Hepatocyte (in vitro differentiated cells): ENCODE measurements at regions not wholly inside any gene's neighbourhood (a gene's known extent, or its start where the extent isn't known, plus 50 kb on each side); places are given as distances from the start of the nearest gene placed in this dataset.

Experiments used
- DNase-seq: peaks from one replicate; pipeline ENCODE4 v3.0.0-alpha.2; 2016; ENCODE audit warnings: low spot score
- H2AFZ ChIP-seq: fragments of 200-600 bp; sonication (generic); 2 replicates; pipeline ENCODE4 v1.6.0; 2016; ENCODE audit warnings: antibody characterized with exemption, mild to moderate bottlenecking
- H3K27ac ChIP-seq: fragments of 200-600 bp; sonication (generic); 2 replicates; pipeline ENCODE4 v1.5.1; 2016; ENCODE audit warnings: mild to moderate bottlenecking
- H3K27me3 ChIP-seq: fragments of 200-600 bp; sonication (generic); 2 replicates; pipeline ENCODE4 v1.6.1; 2016
- H3K36me3 ChIP-seq: fragments of 200-600 bp; sonication (generic); replicated peaks from 2 replicates; pipeline ENCODE4 v1.5.1; 2016; ENCODE audit warnings: low read depth; ENCODE audit not compliant: insufficient read depth
- H3K4me1 ChIP-seq: fragments of 200-600 bp; sonication (generic); 2 replicates; pipeline ENCODE4 v1.5.1; 2016; ENCODE audit warnings: mild to moderate bottlenecking, moderate library complexity; ENCODE audit not compliant: insufficient read depth
- H3K4me2 ChIP-seq: fragments of 200-600 bp; sonication (generic); 2 replicates; pipeline ENCODE4 v1.6.0; 2016
- H3K4me3 ChIP-seq: fragments of 200-600 bp; sonication (generic); 2 replicates; pipeline ENCODE4 v1.5.1; 2016; ENCODE audit warnings: mild to moderate bottlenecking
- H3K79me2 ChIP-seq: fragments of 200-600 bp; sonication (generic); 2 replicates; pipeline ENCODE4 v1.6.0; 2017; ENCODE audit warnings: mild to moderate bottlenecking
- H3K9me2 ChIP-seq: fragments of 200-600 bp; sonication (generic); replicated peaks from 2 replicates; pipeline ENCODE4 v1.6.0; 2017; ENCODE audit warnings: mild to moderate bottlenecking; ENCODE audit not compliant: insufficient read depth
- H3K9me3 ChIP-seq: fragments of 200-600 bp; sonication (generic); 2 replicates; pipeline ENCODE4 v1.5.1; 2016; ENCODE audit warnings: low read depth, mild to moderate bottlenecking
- H4K20me1 ChIP-seq: fragments of 200-600 bp; sonication (generic); 2 replicates; pipeline ENCODE4 v1.6.0; 2016; ENCODE audit warnings: mild to moderate bottlenecking; ENCODE audit not compliant: insufficient read depth, poor library complexity, severe bottlenecking
- EZH2 ChIP-seq: fragments of 200-600 bp; sonication (generic); IDR thresholded peaks from 2 replicates; pipeline ENCODE4 v1.6.1; 2016; ENCODE audit warnings: antibody characterized with exemption, mild to moderate bottlenecking, borderline replicate concordance
- EZH2phosphoT487 ChIP-seq: fragments of 200-600 bp; sonication (generic); IDR thresholded peaks from one replicate; pipeline ENCODE4 v1.6.1; 2018; ENCODE audit warnings: antibody characterized with exemption, mild to moderate bottlenecking, low read depth, moderate library complexity; ENCODE audit not compliant: unreplicated experiment, severe bottlenecking
- WGBS: methylation state at CpG from one replicate; pipeline ENCODE4 v1.1.6; 2016; ENCODE audit warnings: low lambda C conversion rate; ENCODE audit errors: missing lambda C conversion rate; 5-methylcytosine and 5-hydroxymethylcytosine counted together
- TF ChIP-seq, protein P1 (sequence below): fragments of 200-600 bp; sonication (generic); IDR thresholded peaks from 2 replicates; pipeline ENCODE4 v1.5.1; 2016; ENCODE audit warnings: antibody characterized with exemption, mild to moderate bottlenecking; ENCODE audit not compliant: poor library complexity

DNA sequence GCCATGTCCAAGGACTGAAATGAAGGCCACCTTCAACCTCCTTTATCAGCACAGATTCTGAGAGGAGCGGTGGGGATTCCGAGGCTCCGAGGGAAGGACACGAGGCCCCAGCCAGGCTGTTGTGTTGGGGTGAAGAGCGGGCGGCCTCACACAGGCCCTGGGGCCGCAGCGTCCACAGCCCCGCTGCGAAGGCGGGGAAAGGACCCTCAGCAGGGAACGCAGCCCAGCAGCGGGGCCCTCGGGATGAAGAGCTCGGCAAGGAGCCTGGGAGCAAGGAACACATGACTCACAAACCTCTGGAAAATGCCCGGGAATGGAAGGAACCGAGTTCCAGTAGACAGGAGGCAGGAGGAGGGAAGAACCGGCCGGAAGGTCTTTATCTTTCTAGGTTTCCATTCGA lies 227.2 kb downstream of the BRD1 start:
- Histone ChIP-seq H3K36me3 (no peaks in the 10 kb centered on the region), H3K27ac (no peak overlapping the region), H3K79me2 (no peaks in the 10 kb centered on the region), H3K4me2 (no peak overlapping the region), H2AFZ (no peak overlapping the region), H3K9me3 (no peaks in the 10 kb centered on the region), H3K9me2 (no peaks in the 10 kb centered on the region), H3K27me3 (no peaks in the 10 kb centered on the region), H3K4me3 (no peak overlapping the region), H4K20me1 (no peaks in the 10 kb centered on the region), H3K4me1 (no peaks in the 10 kb centered on the region)
- DNase-seq: no peak
- WGBS: 93% methylated on average over 20 of the region's 20 CpGs
- TF ChIP-seq EZH2 (no peak), EZH2phosphoT487 (no peak)
- TF ChIP-seq, protein P1, sequence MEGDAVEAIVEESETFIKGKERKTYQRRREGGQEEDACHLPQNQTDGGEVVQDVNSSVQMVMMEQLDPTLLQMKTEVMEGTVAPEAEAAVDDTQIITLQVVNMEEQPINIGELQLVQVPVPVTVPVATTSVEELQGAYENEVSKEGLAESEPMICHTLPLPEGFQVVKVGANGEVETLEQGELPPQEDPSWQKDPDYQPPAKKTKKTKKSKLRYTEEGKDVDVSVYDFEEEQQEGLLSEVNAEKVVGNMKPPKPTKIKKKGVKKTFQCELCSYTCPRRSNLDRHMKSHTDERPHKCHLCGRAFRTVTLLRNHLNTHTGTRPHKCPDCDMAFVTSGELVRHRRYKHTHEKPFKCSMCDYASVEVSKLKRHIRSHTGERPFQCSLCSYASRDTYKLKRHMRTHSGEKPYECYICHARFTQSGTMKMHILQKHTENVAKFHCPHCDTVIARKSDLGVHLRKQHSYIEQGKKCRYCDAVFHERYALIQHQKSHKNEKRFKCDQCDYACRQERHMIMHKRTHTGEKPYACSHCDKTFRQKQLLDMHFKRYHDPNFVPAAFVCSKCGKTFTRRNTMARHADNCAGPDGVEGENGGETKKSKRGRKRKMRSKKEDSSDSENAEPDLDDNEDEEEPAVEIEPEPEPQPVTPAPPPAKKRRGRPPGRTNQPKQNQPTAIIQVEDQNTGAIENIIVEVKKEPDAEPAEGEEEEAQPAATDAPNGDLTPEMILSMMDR: no peak

DNA sequence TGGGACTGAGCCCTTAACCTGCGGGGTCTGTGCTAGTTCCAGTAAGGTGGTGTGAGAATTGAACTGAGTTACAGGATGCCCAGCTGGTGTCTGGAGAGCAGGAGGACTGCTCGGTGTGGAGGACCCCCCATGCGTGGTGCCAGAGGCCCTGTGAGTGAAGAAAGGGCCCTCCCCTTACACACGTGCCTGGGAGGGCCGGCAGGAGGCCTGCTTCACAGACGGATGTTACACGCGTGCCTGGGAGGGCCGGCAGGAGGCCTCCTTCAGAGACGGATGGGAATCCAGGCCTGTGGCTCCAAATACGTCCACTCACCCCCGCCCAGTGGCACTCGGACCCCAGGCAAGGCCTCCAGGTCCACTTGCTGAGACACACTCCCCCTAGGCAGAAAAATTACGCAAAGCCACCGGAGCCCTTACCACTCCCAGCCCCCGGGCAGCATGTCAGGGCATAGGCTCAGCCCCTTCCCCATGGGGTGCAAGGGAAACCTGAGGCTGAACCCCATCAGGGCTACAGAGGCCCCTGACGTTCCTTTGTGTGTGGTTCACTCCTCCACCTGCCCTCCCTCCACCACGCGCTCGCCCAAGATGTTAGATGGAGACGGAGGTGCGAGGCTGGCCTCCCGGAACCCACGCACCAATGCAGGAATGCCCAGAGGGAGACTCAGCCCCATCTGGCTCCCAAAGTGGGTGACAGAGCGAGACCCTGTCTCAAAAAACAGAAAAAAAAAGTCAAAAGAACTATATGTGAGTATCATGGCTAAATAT lies 227.8 kb downstream of the BRD1 start:
- H3K9me3 ChIP-seq: no peaks in the 10 kb centered on the region
- no peaks in the 10 kb centered on the region for H3K27me3 ChIP-seq
- no peak overlapping the region for H3K27ac ChIP-seq
- H3K4me2 ChIP-seq: no peak overlapping the region
- WGBS: 92% methylated on average over 25 of the region's 25 CpGs
- H2AFZ ChIP-seq: no peak overlapping the region
- no peaks in the 10 kb centered on the region for H3K4me1 ChIP-seq
- no peak for DNase-seq
- no peaks in the 10 kb centered on the region for H4K20me1 ChIP-seq
- H3K36me3 ChIP-seq: no peaks in the 10 kb centered on the region
- H3K79me2 ChIP-seq: no peaks in the 10 kb centered on the region
- no peaks in the 10 kb centered on the region for H3K9me2 ChIP-seq
- TF ChIP-seq EZH2phosphoT487 (no peak), EZH2 (no peak)
- TF ChIP-seq, protein P1: no peak
- H3K4me3 ChIP-seq: no peak overlapping the region

DNA sequence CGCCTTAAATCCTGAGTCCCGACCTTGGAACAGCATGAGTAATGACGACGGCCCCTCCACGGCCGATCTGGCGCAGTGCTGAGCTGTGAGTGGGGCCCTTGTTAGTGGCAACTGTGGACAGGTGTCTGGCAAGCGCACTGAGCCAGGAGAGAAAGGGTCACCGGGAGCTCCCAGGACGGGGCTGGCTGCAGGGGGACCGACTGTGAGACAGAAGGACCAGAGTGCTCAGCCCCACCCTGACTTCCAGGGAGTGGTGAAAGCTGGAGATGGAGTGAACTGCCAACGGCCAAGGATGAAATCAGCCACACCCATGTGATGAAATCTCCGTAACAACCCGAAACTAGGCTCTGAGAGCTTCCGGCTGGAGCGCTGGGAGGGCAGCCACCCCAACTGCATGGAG lies 228.6 kb downstream of the BRD1 start:
- WGBS: 89% methylated on average over 16 of the region's 16 CpGs
- no peak overlapping the region for H3K4me2 ChIP-seq

More for the DNA sequence above, 228.6 kb downstream of the BRD1 start:
- DNase-seq: no peak
- Histone ChIP-seq H3K27me3 (no peaks in the 10 kb centered on the region), H3K4me3 (no peak overlapping the region), H3K4me1 (no peaks in the 10 kb centered on the region), H3K27ac (no peak overlapping the region), H3K9me3 (no peaks in the 10 kb centered on the region), H2AFZ (no peak overlapping the region), H4K20me1 (no peaks in the 10 kb centered on the region), H3K9me2 (no peaks in the 10 kb centered on the region), H3K79me2 (no peaks in the 10 kb centered on the region), H3K36me3 (no peaks in the 10 kb centered on the region)
- TF ChIP-seq, protein P1: no peak
- TF ChIP-seq EZH2 (no peak), EZH2phosphoT487 (no peak)
